ENCODE measurements at regions not wholly inside any gene's neighbourhood (a gene's known extent, or its start where the extent isn't known, plus 50 kb on each side); places are given as distances from the start of the nearest gene placed in this dataset.

DNA sequence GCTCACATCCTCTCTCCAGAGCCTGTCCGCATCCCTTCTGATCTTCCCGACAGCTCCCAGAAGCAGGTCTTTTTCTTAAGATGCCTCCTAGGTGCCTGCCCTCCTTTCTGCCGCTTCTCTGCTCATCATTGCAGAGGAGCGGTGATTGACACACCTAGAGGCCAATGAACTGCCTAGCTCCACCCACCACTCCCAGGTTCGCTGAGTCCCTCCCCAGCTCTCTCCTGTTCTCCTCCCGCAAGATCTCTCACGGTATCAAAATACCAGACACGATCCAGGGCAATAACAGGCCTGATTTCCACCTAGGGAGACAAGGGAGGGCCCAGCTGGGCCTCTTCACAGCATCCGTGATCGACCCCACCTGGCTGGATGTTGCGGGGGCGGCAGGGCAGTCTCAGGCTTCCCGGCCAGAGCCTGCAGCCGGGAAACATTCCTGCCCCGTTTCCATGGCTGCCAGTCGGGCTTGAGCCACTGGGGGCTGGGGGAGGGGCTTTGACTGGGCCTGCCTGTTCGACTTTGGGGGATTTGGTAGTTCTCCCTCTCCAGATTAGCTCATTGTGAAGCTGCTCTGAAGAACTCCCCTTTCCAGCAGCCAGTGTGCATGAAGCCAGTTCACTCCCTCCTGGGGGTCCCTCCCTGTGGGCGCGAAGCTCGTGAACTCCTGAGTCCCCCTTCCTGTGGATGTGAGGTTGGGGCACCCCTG is 373.5 kb downstream of the RPS24 start:
- TF ChIP-seq CTCF (IDR thresholded peaks at IDR 0.05 in 4 of 5, conservative IDR thresholded peaks at IDR 0.05 in 1 of 5): no peak
- TF ChIP-seq POLR2A (IDR thresholded peaks at IDR 0.05): no peak

Measured in gastrocnemius medialis (tissue), 4 donors.